HUES48 (cell line): ENCODE measurements at regions not wholly inside any gene's neighbourhood (a gene's known extent, or its start where the extent isn't known, plus 50 kb on each side); places are given as distances from the start of the nearest gene placed in this dataset.
A peak's percentile ranks its signal among the peaks of the same experiment; 100 is the strongest.
"Not testable (repeated sequence)": the region's sequence is repeated elsewhere in the genome, so short reads cannot be mapped to it uniquely, and the experiment has no call there.

Source experiments
- H3K27ac ChIP-seq: one replicate; pipeline ENCODE4 v1.7.0; 2013; ENCODE audit warnings: low read depth, low read length, inconsistent platforms
- H3K27me3 ChIP-seq: 2 replicates; pipeline ENCODE4 v1.6.1; 2013; ENCODE audit warnings: mild to moderate bottlenecking, low read length; ENCODE audit not compliant: control insufficient read depth, insufficient read depth
- H3K36me3 ChIP-seq: 2 replicates; pipeline ENCODE4 v1.6.1; 2013; ENCODE audit warnings: low read length; ENCODE audit not compliant: control insufficient read depth, insufficient read depth
- H3K4me1 ChIP-seq: 2 replicates; pipeline ENCODE4 v1.6.1; 2013; ENCODE audit warnings: mild to moderate bottlenecking, low read length; ENCODE audit not compliant: control insufficient read depth, insufficient read depth
- H3K4me3 ChIP-seq: 2 replicates; pipeline ENCODE4 v1.5.1; 2013; ENCODE audit warnings: mild to moderate bottlenecking, low read depth, low read length
- H3K9ac ChIP-seq: 2 replicates; pipeline ENCODE4 v1.6.1; 2013; ENCODE audit warnings: mild to moderate bottlenecking, low read depth, low read length, moderate library complexity
- H3K9me3 ChIP-seq: 2 replicates; pipeline ENCODE4 v1.6.1; 2013; ENCODE audit warnings: low read length; ENCODE audit not compliant: control insufficient read depth, insufficient read depth

GRCh38 chr5:153939101-153939500 lies 99.6 kb downstream of the FAM114A2 start:
- H3K4me1 ChIP-seq: peaks cover 6% of the 10 kb centered on the region; the same call in 1 of the 2 replicates

GRCh38 chr5:153938191-153938842 lies 100.4 kb downstream of the FAM114A2 start:
- Histone ChIP-seq H3K9me3 (peaks cover 63% of the 10 kb centered on the region), H3K9ac (no peak overlapping the region), H3K4me1 (peaks cover 6% of the 10 kb centered on the region; the same call in 1 of the 2 replicates), H3K4me3 (peak overlapping the region; percentile 14; the same call in 1 of the 2 replicates), H3K36me3 (no peaks in the 10 kb centered on the region), H3K27ac (peak overlapping the region; percentile 43), H3K27me3 (no peaks in the 10 kb centered on the region)

More at GRCh38 chr5:153939101-153939500, 99.6 kb downstream of the FAM114A2 start:
- H3K27ac ChIP-seq: peak overlapping the region; percentile 43
- H3K9me3 ChIP-seq: peaks cover 66% of the 10 kb centered on the region
- H3K36me3 ChIP-seq: no peaks in the 10 kb centered on the region
- H3K27me3 ChIP-seq: no peaks in the 10 kb centered on the region
- peak overlapping the region; percentile 14; the same call in 1 of the 2 replicates for H3K4me3 ChIP-seq
- H3K9ac ChIP-seq: no peak overlapping the region

- H3K9ac ChIP-seq: no peak overlapping the region
- peak overlapping the region; percentile 43 for H3K27ac ChIP-seq
- no peaks in the 10 kb centered on the region for H3K36me3 ChIP-seq
- H3K4me1 ChIP-seq: peaks cover 6% of the 10 kb centered on the region; the same call in 1 of the 2 replicates
- H3K27me3 ChIP-seq: no peaks in the 10 kb centered on the region
- peaks cover 61% of the 10 kb centered on the region for H3K9me3 ChIP-seq
- H3K4me3 ChIP-seq: no peak overlapping the region
Observed at GRCh38 chr5:153937661-153938060, 101.0 kb downstream of the FAM114A2 start.

GRCh38 chr5:153935151-153935550 lies 103.6 kb downstream of the FAM114A2 start:
- H3K9me3 ChIP-seq: peaks cover 38% of the 10 kb centered on the region
- not testable (repeated sequence) for H3K27me3 ChIP-seq, H3K36me3 ChIP-seq, H3K27ac ChIP-seq, H3K4me3 ChIP-seq, H3K4me1 ChIP-seq, H3K9ac ChIP-seq

GRCh38 chr5:153926201-153926600 lies 112.5 kb downstream of the FAM114A2 start:
- no peak overlapping the region for H3K9ac ChIP-seq
- no peaks in the 10 kb centered on the region for H3K27me3 ChIP-seq
- no peak overlapping the region for H3K27ac ChIP-seq
- H3K9me3 ChIP-seq: no peaks in the 10 kb centered on the region
- H3K4me3 ChIP-seq: no peak overlapping the region
- H3K4me1 ChIP-seq: no peaks in the 10 kb centered on the region
- no peaks in the 10 kb centered on the region for H3K36me3 ChIP-seq

GRCh38 chr5:153919161-153919560 lies 119.5 kb downstream of the FAM114A2 start:
- Histone ChIP-seq H3K4me3 (no peak overlapping the region), H3K27ac (no peak overlapping the region), H3K9me3 (no peaks in the 10 kb centered on the region), H3K4me1 (no peaks in the 10 kb centered on the region), H3K36me3 (no peaks in the 10 kb centered on the region), H3K27me3 (no peaks in the 10 kb centered on the region), H3K9ac (no peak overlapping the region)

- H3K9me3 ChIP-seq: no peaks in the 10 kb centered on the region
- H3K27ac ChIP-seq: no peak overlapping the region
- H3K4me1 ChIP-seq: no peaks in the 10 kb centered on the region
- no peak overlapping the region for H3K9ac ChIP-seq
- H3K36me3 ChIP-seq: no peaks in the 10 kb centered on the region
- no peaks in the 10 kb centered on the region for H3K27me3 ChIP-seq
- no peak overlapping the region for H3K4me3 ChIP-seq
Observed at GRCh38 chr5:153907170-153907775, 131.4 kb downstream of the FAM114A2 start.

- H3K9me3 ChIP-seq: no peaks in the 10 kb centered on the region
- no peaks in the 10 kb centered on the region for H3K27me3 ChIP-seq
- H3K36me3 ChIP-seq: no peaks in the 10 kb centered on the region
- no peak overlapping the region for H3K9ac ChIP-seq
- no peak overlapping the region for H3K4me3 ChIP-seq
- H3K27ac ChIP-seq: no peak overlapping the region
- no peaks in the 10 kb centered on the region for H3K4me1 ChIP-seq
Observed at GRCh38 chr5:153905219-153905618, 133.5 kb downstream of the FAM114A2 start.

GRCh38 chr5:153903321-153903720 lies 135.4 kb downstream of the FAM114A2 start:
- no peaks in the 10 kb centered on the region for H3K36me3 ChIP-seq
- H3K27ac ChIP-seq: no peak overlapping the region
- H3K4me1 ChIP-seq: no peaks in the 10 kb centered on the region
- H3K9ac ChIP-seq: no peak overlapping the region
- no peaks in the 10 kb centered on the region for H3K9me3 ChIP-seq
- no peaks in the 10 kb centered on the region for H3K27me3 ChIP-seq
- no peak overlapping the region for H3K4me3 ChIP-seq

- H3K9ac ChIP-seq: no peak overlapping the region
- H3K4me1 ChIP-seq: no peaks in the 10 kb centered on the region
- no peaks in the 10 kb centered on the region for H3K36me3 ChIP-seq
- no peaks in the 10 kb centered on the region for H3K9me3 ChIP-seq
- H3K27me3 ChIP-seq: no peaks in the 10 kb centered on the region
- H3K27ac ChIP-seq: no peak overlapping the region
- H3K4me3 ChIP-seq: no peak overlapping the region
Observed at GRCh38 chr5:153902016-153902415, 136.7 kb downstream of the FAM114A2 start.

GRCh38 chr5:153901449-153901848 lies 137.3 kb downstream of the FAM114A2 start:
- Histone ChIP-seq H3K4me1 (no peaks in the 10 kb centered on the region), H3K27ac (no peak overlapping the region)

More at GRCh38 chr5:153901449-153901848, 137.3 kb downstream of the FAM114A2 start:
- no peaks in the 10 kb centered on the region for H3K27me3 ChIP-seq
- no peak overlapping the region for H3K9ac ChIP-seq
- no peaks in the 10 kb centered on the region for H3K36me3 ChIP-seq
- H3K9me3 ChIP-seq: no peaks in the 10 kb centered on the region
- H3K4me3 ChIP-seq: no peak overlapping the region
